RWPE1 (cell line): ENCODE measurements at regions not wholly inside any gene's neighbourhood (a gene's known extent, or its start where the extent isn't known, plus 50 kb on each side); places are given as distances from the start of the nearest gene placed in this dataset.

Source experiments
- CTCF ChIA-PET: fragments of 350-600 bp; sonication (Branson Sonifier 250); formaldehyde crosslinking; extraction: SDS; loops from one replicate; lab custom pipeline; 2021; lab: Yijun Ruan, JAX
- POLR2A ChIA-PET: fragments of 400-600 bp; formaldehyde crosslinking; extraction: SDS; loops from one replicate; lab custom pipeline; 2020; ENCODE audit warnings: antibody characterized with exemption; ENCODE audit not compliant: low non-redundant PET; lab: Yijun Ruan, JAX
- DNase-seq: peaks from one replicate; pipeline ENCODE4 v3.0.0; 2012; ENCODE audit warnings: low spot score
- H3K27ac ChIP-seq: fragments of 450-650 bp; 2 replicates; pipeline ENCODE4 v1.5.1; 2017
- TF ChIP-seq, protein P1 (sequence below): fragments of 450-650 bp; conservative IDR thresholded peaks from 2 replicates; pipeline ENCODE4 v1.5.1; 2017; ENCODE audit warnings: low read depth, mild to moderate bottlenecking

DNA sequence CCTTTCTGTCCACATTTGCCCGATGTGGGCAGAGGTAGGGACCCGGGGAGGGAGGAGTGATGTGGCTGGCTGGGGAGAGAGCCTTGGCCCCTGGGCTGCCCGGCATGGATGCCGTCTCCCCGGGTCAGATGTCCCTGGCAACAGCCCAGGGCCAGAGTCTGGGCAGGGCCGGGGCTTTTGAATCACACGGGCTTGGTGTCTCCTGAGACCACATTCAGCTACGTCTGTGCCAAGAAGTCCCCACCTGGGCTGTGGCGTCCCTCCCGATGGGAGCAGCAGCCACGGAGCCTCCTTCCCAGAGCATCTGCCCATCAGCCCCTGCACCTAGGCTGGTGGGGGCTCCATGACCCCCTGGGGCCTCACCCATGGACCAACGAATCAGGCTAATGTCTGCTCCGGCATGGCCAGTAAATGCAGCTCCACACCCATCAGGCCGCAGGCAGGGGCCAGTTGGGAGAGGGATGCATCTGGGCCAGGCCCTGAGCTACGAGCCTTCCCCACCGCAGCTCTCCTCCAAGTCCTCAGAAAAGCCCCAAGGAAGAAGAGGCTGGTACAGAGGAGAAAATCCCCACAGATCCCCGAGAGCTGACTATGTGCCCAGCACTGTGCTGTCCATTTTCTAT lies 109.4 kb downstream of the RFLNA start:
- POLR2A ChIA-PET = no interaction called here
- no peak for DNase-seq
- H3K27ac ChIP-seq = peak overlapping the region; percentile 69
- TF ChIP-seq, protein P1, sequence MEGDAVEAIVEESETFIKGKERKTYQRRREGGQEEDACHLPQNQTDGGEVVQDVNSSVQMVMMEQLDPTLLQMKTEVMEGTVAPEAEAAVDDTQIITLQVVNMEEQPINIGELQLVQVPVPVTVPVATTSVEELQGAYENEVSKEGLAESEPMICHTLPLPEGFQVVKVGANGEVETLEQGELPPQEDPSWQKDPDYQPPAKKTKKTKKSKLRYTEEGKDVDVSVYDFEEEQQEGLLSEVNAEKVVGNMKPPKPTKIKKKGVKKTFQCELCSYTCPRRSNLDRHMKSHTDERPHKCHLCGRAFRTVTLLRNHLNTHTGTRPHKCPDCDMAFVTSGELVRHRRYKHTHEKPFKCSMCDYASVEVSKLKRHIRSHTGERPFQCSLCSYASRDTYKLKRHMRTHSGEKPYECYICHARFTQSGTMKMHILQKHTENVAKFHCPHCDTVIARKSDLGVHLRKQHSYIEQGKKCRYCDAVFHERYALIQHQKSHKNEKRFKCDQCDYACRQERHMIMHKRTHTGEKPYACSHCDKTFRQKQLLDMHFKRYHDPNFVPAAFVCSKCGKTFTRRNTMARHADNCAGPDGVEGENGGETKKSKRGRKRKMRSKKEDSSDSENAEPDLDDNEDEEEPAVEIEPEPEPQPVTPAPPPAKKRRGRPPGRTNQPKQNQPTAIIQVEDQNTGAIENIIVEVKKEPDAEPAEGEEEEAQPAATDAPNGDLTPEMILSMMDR = no peak
- CTCF ChIA-PET = no interaction called here

DNA sequence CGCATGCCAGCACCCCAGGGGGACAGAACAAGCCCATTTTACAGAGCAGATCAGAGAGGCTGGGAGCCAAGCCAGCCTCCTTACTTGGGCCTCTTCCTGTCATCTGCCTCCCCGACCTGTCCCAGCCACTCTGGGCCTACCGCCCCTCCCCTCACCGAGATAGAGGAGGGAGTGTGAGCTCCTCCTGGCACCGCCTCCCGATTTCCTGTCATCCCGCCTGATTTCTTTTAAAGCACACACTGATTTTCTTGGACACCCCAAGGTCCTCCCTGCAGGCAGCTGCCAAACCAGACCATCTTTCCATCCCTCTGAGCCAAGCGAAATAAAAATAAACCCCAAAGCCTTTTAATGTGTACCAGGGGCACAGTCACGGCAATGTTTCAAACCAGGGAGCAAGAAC lies 108.4 kb downstream of the RFLNA start:
- TF ChIP-seq, protein P1 = no peak
- ChIA-PET POLR2A (no interaction called here), CTCF (no interaction called here)
- H3K27ac ChIP-seq = peak overlapping the region; percentile 69
- DNase-seq = no peak

DNA sequence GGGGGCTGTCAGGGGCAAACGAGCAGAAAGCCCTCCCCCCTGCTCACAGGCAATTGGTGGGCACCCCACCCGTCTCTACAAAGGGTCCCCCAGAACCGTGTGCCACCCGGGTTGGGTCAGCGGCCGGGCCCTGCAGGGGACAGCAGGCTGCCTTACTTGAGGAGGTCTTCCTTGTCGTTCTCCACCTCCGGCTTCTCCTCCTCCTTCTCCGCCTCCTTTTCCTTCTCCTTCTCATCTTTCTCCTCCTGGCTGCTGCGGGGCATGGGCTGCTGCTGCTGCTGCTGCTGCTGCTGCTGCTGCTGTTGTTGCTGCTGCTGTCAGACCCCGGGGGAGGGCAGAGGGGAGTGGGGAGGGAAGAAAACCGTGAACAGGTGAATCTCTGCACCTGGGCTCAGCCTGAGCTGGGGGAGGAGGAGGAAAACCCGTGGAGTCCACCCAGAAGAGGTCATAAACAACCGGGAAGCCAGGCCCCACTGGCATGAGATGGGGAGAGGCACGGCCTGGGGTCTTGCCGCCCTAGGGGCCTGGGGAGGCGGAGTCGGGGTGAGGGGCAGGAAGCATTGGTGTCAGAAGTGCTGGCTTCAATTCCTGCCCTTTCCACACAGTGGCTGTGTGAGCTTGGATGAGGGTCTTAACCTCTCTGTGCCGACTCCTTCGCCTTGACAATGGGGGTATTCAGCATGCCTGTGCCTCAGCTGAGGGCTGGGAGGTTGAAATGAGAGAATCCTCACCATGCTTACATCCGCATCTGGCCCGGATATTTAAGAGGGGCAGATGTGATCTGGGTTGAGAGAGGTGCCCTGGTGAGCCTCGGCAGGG lies 107.6 kb downstream of the RFLNA start:
- TF ChIP-seq, protein P1 = no peak
- no peak for DNase-seq
- peak overlapping the region; percentile 69 for H3K27ac ChIP-seq
- ChIA-PET CTCF (no interaction called here), POLR2A (no interaction called here)

DNA sequence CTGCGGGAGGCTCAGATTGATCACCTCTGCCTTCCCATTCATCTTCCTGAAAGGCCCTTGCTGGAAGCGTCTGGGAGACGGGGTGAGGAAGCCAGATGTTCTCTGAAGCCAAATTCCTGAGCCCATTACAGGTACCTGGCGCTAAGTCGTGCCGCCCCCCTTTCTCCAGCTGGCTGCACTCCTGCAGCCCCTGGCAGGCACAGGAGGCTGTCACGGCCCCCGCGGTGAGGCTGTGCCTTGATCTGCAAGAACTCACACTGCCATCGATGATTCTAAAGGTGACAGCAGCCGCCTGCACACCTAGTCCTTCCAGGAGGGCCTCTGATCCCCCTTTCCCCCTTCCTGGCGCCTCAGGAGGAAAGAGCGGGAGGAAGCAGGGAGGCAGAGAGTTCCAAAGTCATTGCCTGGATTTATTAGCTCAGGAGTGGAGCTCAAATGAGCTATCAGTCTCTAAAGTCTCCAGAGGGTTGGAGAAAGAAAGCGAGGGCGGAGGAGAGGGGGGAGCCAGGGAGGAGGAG lies 106.9 kb downstream of the RFLNA start:
- ChIA-PET CTCF (no interaction called here), POLR2A (no interaction called here)

DNA sequence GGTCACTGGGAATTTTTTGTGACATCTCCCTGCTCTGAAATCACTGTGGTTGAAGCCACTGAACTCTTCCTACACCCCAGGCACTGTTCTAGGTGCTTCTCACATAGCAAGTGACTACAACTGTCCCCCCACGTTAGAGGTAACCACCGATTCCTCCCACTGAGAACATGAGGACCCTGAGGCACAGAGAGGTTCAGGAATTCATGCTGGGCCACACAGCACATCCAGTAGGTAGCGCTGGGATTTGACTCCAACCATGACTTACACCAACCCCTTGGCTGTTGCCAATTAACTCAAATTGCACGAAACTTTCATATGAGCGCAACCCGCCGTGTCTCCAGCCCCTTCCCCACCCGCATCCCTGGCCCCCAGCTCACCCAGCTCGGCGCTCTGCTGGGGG lies 105.2 kb downstream of the RFLNA start:
- POLR2A ChIA-PET = no interaction called here
- DNase-seq = no peak
- CTCF ChIA-PET = interaction anchor here (1.3 kb wide), 1 partner anchor 13 kb away, joined by 3 read pairs; no protein-coding TSS in a partner anchor
- H3K27ac ChIP-seq = peak overlapping the region; percentile 96
- TF ChIP-seq, protein P1 = no peak

More for the DNA sequence above, 106.9 kb downstream of the RFLNA start:
- no peak for DNase-seq
- TF ChIP-seq, protein P1 = no peak
- H3K27ac ChIP-seq = peak overlapping the region; percentile 69

DNA sequence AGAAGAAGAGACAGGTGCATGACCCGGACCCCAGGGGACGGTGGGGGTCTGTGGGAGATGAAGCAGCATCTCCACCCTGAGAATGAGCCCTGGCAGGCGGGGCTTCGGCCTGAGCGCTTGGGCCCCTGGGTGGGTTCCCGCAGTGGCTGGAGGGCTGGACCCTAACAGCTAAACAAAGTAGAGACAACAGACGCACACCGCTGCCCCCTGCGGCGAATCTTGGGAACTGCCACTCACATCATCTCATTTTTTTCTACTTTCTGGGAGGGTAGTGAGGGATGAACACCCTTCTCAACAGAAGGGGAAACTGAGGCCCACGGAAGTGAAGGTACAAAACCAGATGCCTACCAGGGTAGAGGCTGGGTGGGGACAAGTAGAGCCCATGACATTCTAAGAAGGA lies 104.7 kb downstream of the RFLNA start:
- DNase-seq = no peak
- CTCF ChIA-PET = interaction anchor here (0.7 to 1.4 kb wide), 8 partner anchors 9 to 618 kb away, joined by 3 to 12 read pairs (median 5); no protein-coding TSS in a partner anchor
- peak overlapping the region; percentile 96 for H3K27ac ChIP-seq

More for the DNA sequence above, 104.7 kb downstream of the RFLNA start:
- POLR2A ChIA-PET = no interaction called here
- TF ChIP-seq, protein P1 = peak; percentile 76
